K562 (cell line): ENCODE measurements at regions not wholly inside any gene's neighbourhood (a gene's known extent, or its start where the extent isn't known, plus 50 kb on each side); places are given as distances from the start of the nearest gene placed in this dataset.
"Not testable (repeated sequence)": the region's sequence is repeated elsewhere in the genome, so short reads cannot be mapped to it uniquely, and the experiment has no call there.

Experiments
- EP400 ChIP-seq: fragments of 450-650 bp; IDR thresholded peaks from 2 replicates; pipeline ENCODE4 v1.6.1; 2017; ENCODE audit warnings: antibody characterized with exemption, mild to moderate bottlenecking, moderate library complexity
- HINFP ChIP-seq: fragments of 450-650 bp; conservative IDR thresholded peaks from 2 replicates; pipeline ENCODE4 v1.6.1; 2016; ENCODE audit warnings: missing genetic modification characterization, low read depth, mild to moderate bottlenecking, control low read depth, missing compliant biosample characterization
- HLTF ChIP-seq: fragments of 450-650 bp; IDR thresholded peaks from 2 replicates; pipeline ENCODE4 v1.6.1; 2016
- LEF1 ChIP-seq: fragments of 450-650 bp; IDR thresholded peaks from 2 replicates; pipeline ENCODE4 v1.6.1; 2016; ENCODE audit warnings: mild to moderate bottlenecking
- MGA ChIP-seq: fragments of 450-650 bp; IDR thresholded peaks from 2 replicates; pipeline ENCODE4 v1.6.1; 2016; ENCODE audit warnings: mild to moderate bottlenecking, moderate library complexity
- MLLT1 ChIP-seq, 2 experiments: fragments of 450-650 bp; IDR thresholded peaks; 2 replicates each; pipeline ENCODE4 v1.6.1; 2016
- MNT ChIP-seq, 2 experiments: fragments of 450-650 bp; conservative IDR thresholded peaks; 2 replicates each; pipeline ENCODE4 v1.6.1; 2017; ENCODE audit warnings: mild to moderate bottlenecking in 2 of 2, moderate library complexity in 2 of 2
- MYC ChIP-seq, 2 experiments: fragments of 250-450 bp in 1 of 2; sonication (Bioruptor Pico) in 1 of 2; IDR thresholded peaks; 2 replicates each; pipeline versions ENCODE4 v1.5.1 to v1.6.1; 2012 to 2021; ENCODE audit warnings: low read depth in 2 of 2, borderline replicate concordance in 1 of 2, improper control_type of control experiment in 1 of 2, low read length in 1 of 2, mild to moderate bottlenecking in 1 of 2, moderate library complexity in 1 of 2
- TRIM25 ChIP-seq: fragments of 450-650 bp; IDR thresholded peaks from 2 replicates; pipeline ENCODE4 v1.7.0; 2016; ENCODE audit warnings: borderline replicate concordance

- peak in 1 of 2 experiments; percentile 21; a peak in 1 of 4 replicates for TF ChIP-seq MLLT1 (IDR thresholded peaks at IDR 0.05)
- TF ChIP-seq MYC (IDR thresholded peaks at IDR 0.05; ENCODE audit: low read depth, low read length), result peak; percentile 69
- not testable (repeated sequence) for TF ChIP-seq MYC (CRISPR knock-in tag; IDR thresholded peaks at IDR 0.05; ENCODE audit: borderline replicate concordance, low read depth)
- peak; percentile 64 for TF ChIP-seq EP400
- 0 out of 2 replicates have a peak, but pooled peaks have one; percentile 43 for TF ChIP-seq HINFP (tag)
- TF ChIP-seq TRIM25, result 0 out of 2 replicates have a peak, but pooled peaks have one; percentile 41
- peak; percentile 72; the same call in 1 of the 2 replicates for TF ChIP-seq HLTF
- peak; percentile 67 for TF ChIP-seq MGA
- TF ChIP-seq LEF1, result peak; percentile 26; the same call in 1 of the 2 replicates
- peak; percentile 59 to 62; a peak in 3 of 4 replicates for TF ChIP-seq MNT (conservative IDR thresholded peaks at IDR 0.05)
Observed at GRCh38 chr12:116380740-116381139, 103.2 kb upstream of the MED13L start (continued).
